Ishikawa (cell line): ENCODE measurements at regions not wholly inside any gene's neighbourhood (a gene's known extent, or its start where the extent isn't known, plus 50 kb on each side); places are given as distances from the start of the nearest gene placed in this dataset.

Experiments used
- CEBPB ChIP-seq: IDR thresholded peaks from 2 replicates; pipeline ENCODE4 v1.6.1; 2012
- CREB1 ChIP-seq: IDR thresholded peaks from 2 replicates; pipeline ENCODE4 v1.6.1; 2012; ENCODE audit warnings: low read depth
- EGR1 ChIP-seq: IDR thresholded peaks from 2 replicates; pipeline ENCODE4 v1.6.1; 2012
- EP300 ChIP-seq: IDR thresholded peaks from 2 replicates; pipeline ENCODE4 v1.6.1; 2012; ENCODE audit warnings: borderline replicate concordance
- FOXM1 ChIP-seq: IDR thresholded peaks from 2 replicates; pipeline ENCODE4 v1.6.1; 2012; ENCODE audit warnings: low read depth, borderline replicate concordance
- MAX ChIP-seq: IDR thresholded peaks from 2 replicates; pipeline ENCODE4 v1.6.1; 2012
- NFIC ChIP-seq: IDR thresholded peaks from 2 replicates; pipeline ENCODE4 v1.6.1; 2012
- RAD21 ChIP-seq: IDR thresholded peaks from 2 replicates; pipeline ENCODE4 v1.6.1; 2012; ENCODE audit warnings: low read depth
- REST ChIP-seq: IDR thresholded peaks from 2 replicates; pipeline ENCODE4 v1.6.1; 2012; ENCODE audit warnings: low read depth, mild to moderate bottlenecking
- TAF1 ChIP-seq: IDR thresholded peaks from 2 replicates; pipeline ENCODE4 v1.6.1; 2012; ENCODE audit warnings: low read depth, mild to moderate bottlenecking
- TCF12 ChIP-seq: IDR thresholded peaks from 2 replicates; pipeline ENCODE4 v1.6.1; 2012; ENCODE audit warnings: low read depth
- TEAD4 ChIP-seq: IDR thresholded peaks from 2 replicates; pipeline ENCODE4 v1.6.1; 2012
- USF1 ChIP-seq: IDR thresholded peaks from 2 replicates; pipeline ENCODE4 v1.6.1; 2012
- YY1 ChIP-seq: IDR thresholded peaks from 2 replicates; pipeline ENCODE4 v1.6.1; 2012; ENCODE audit warnings: low read depth
- ZBTB7A ChIP-seq: IDR thresholded peaks from 2 replicates; pipeline ENCODE4 v1.6.1; 2012; ENCODE audit warnings: low read depth

GRCh38 chr1:218525451-218526197 is 180.5 kb downstream of the TGFB2 start:
- no peak for TF ChIP-seq NFIC
- no peak for TF ChIP-seq RAD21
- TF ChIP-seq USF1, result no peak
- no peak for TF ChIP-seq EGR1
- TF ChIP-seq MAX, result no peak
- no peak for TF ChIP-seq EP300
- no peak for TF ChIP-seq TCF12
- TF ChIP-seq TAF1, result no peak

GRCh38 chr1:218526198-218526580 is 181.1 kb downstream of the TGFB2 start:
- TF ChIP-seq ZBTB7A (no peak), TCF12 (no peak), TAF1 (no peak), RAD21 (no peak), EGR1 (no peak), NFIC (no peak), CEBPB (no peak), YY1 (no peak), EP300 (no peak), MAX (no peak), CREB1 (no peak), USF1 (no peak), TEAD4 (no peak), FOXM1 (no peak), REST (no peak)

- TF ChIP-seq TEAD4 (no peak), EGR1 (no peak), USF1 (no peak), YY1 (no peak), TCF12 (no peak)
Observed at GRCh38 chr1:218527737-218528136, 182.6 kb downstream of the TGFB2 start.

- TF ChIP-seq ZBTB7A, result no peak
- TF ChIP-seq RAD21, result no peak
- no peak for TF ChIP-seq EGR1
- TF ChIP-seq CREB1, result no peak
- no peak for TF ChIP-seq USF1
- no peak for TF ChIP-seq NFIC
- TF ChIP-seq FOXM1, result no peak
- TF ChIP-seq TAF1, result no peak
- TF ChIP-seq REST, result no peak
- TF ChIP-seq TCF12, result no peak
- no peak for TF ChIP-seq TEAD4
- TF ChIP-seq EP300, result no peak
- TF ChIP-seq MAX, result no peak
- TF ChIP-seq YY1, result no peak
Observed at GRCh38 chr1:218529646-218530300, 184.6 kb downstream of the TGFB2 start.

GRCh38 chr1:218531936-218532335 is 186.8 kb downstream of the TGFB2 start:
- TF ChIP-seq YY1, result no peak
- TF ChIP-seq NFIC, result no peak
- no peak for TF ChIP-seq FOXM1
- TF ChIP-seq REST, result no peak
- TF ChIP-seq MAX, result no peak
- TF ChIP-seq EP300, result no peak
- TF ChIP-seq TAF1, result no peak
- TF ChIP-seq USF1, result no peak
- no peak for TF ChIP-seq CEBPB
- TF ChIP-seq CREB1, result no peak
- TF ChIP-seq ZBTB7A, result no peak
- TF ChIP-seq TEAD4, result no peak
- no peak for TF ChIP-seq EGR1
